ENCODE measurements at regions not wholly inside any gene's neighbourhood (a gene's known extent, or its start where the extent isn't known, plus 50 kb on each side); places are given as distances from the start of the nearest gene placed in this dataset.

GRCh38 chr2:111618978-111619902, 264.8 kb downstream of the ANAPC1 start:
- TF ChIP-seq CTCF (IDR thresholded peaks at IDR 0.05): peak in 1 of 6 experiments; percentile 36
- TF ChIP-seq POLR2A (IDR thresholded peaks at IDR 0.05): no peak

All from esophagus squamous epithelium (tissue), 4 donors.